ENCODE measurements at regions not wholly inside any gene's neighbourhood (a gene's known extent, or its start where the extent isn't known, plus 50 kb on each side); places are given as distances from the start of the nearest gene placed in this dataset.

DNA sequence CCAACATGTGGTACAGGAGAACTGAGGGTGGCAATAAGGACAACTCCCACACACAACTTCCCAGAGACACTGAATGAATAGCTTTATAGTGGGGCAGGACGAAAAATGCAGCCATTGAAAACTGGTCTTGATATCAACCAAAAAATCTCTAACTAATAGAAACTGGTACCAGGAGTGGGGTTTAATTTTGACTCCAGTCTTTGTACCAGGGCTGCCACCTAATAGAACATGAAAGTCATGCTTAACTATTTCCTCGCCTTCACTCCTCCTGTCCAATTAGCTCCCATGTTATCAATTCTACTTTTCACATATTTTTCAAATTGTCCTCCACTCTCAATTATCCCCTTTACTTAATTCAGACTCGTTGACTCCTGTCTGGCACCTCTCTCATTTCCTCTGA lies 192.0 kb upstream of the ERCC4 start:
- TF ChIP-seq, protein P1, sequence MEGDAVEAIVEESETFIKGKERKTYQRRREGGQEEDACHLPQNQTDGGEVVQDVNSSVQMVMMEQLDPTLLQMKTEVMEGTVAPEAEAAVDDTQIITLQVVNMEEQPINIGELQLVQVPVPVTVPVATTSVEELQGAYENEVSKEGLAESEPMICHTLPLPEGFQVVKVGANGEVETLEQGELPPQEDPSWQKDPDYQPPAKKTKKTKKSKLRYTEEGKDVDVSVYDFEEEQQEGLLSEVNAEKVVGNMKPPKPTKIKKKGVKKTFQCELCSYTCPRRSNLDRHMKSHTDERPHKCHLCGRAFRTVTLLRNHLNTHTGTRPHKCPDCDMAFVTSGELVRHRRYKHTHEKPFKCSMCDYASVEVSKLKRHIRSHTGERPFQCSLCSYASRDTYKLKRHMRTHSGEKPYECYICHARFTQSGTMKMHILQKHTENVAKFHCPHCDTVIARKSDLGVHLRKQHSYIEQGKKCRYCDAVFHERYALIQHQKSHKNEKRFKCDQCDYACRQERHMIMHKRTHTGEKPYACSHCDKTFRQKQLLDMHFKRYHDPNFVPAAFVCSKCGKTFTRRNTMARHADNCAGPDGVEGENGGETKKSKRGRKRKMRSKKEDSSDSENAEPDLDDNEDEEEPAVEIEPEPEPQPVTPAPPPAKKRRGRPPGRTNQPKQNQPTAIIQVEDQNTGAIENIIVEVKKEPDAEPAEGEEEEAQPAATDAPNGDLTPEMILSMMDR (conservative IDR thresholded peaks at IDR 0.05 in 1 of 2, IDR thresholded peaks at IDR 0.05 in 1 of 2; ENCODE audit: extremely low read depth in 1 of 2, insufficient read depth in 1 of 2, low read depth in 1 of 2, low read length in 2 of 2), result no peak
- no peak for TF ChIP-seq EZH2 (IDR thresholded peaks at IDR 0.05; ENCODE audit: borderline replicate concordance, low read length)
